ENCODE measurements at regions not wholly inside any gene's neighbourhood (a gene's known extent, or its start where the extent isn't known, plus 50 kb on each side); places are given as distances from the start of the nearest gene placed in this dataset.

GRCh38 chr6:144823131-144823530 is 538.0 kb downstream of the UTRN start:
- H3K9me3 ChIP-seq (ENCODE audit: control insufficient read depth in 1 of 2, insufficient read depth in 1 of 2, low read length in 2 of 2): no peaks in the 10 kb centered on the region
- H3K4me3 Mint-ChIP-seq: no peak overlapping the region
- H3K36me3 Mint-ChIP-seq (ENCODE audit: low read depth): peaks cover 78% of the 10 kb centered on the region
- no peak for DNase-seq
- no peak overlapping the region for H3K27ac Mint-ChIP-seq
- ChIA-PET CTCF (no interaction called here), POLR2A (no interaction called here)
- H3K9me3 Mint-ChIP-seq: no peaks in the 10 kb centered on the region
- peaks cover 48% of the 10 kb centered on the region for H3K36me3 ChIP-seq (ENCODE audit: insufficient read depth, low read length)
- TF ChIP-seq, protein P1, sequence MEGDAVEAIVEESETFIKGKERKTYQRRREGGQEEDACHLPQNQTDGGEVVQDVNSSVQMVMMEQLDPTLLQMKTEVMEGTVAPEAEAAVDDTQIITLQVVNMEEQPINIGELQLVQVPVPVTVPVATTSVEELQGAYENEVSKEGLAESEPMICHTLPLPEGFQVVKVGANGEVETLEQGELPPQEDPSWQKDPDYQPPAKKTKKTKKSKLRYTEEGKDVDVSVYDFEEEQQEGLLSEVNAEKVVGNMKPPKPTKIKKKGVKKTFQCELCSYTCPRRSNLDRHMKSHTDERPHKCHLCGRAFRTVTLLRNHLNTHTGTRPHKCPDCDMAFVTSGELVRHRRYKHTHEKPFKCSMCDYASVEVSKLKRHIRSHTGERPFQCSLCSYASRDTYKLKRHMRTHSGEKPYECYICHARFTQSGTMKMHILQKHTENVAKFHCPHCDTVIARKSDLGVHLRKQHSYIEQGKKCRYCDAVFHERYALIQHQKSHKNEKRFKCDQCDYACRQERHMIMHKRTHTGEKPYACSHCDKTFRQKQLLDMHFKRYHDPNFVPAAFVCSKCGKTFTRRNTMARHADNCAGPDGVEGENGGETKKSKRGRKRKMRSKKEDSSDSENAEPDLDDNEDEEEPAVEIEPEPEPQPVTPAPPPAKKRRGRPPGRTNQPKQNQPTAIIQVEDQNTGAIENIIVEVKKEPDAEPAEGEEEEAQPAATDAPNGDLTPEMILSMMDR (IDR thresholded peaks at IDR 0.05): no peak
- no peaks in the 10 kb centered on the region for H3K27me3 Mint-ChIP-seq
- no peaks in the 10 kb centered on the region for H3K27me3 ChIP-seq (ENCODE audit: control insufficient read depth in 1 of 2, insufficient read depth in 2 of 2, low read length in 2 of 2)
- ATAC-seq (ENCODE audit: poor library complexity): no peak
- H3K4me1 ChIP-seq (ENCODE audit: insufficient read depth, low read length): no peaks in the 10 kb centered on the region
- H3K4me3 ChIP-seq (ENCODE audit: low read length): no peak overlapping the region
- H3K27ac ChIP-seq (ENCODE audit: low read depth in 1 of 2, low read length in 2 of 2): no peak overlapping the region
- H3K4me1 Mint-ChIP-seq (ENCODE audit: low read depth): no peaks in the 10 kb centered on the region
- intact Hi-C loops (cut with DNase I, micrococcal nuclease): no loop called here

- Mint-ChIP-seq H3K27ac (no peak overlapping the region), H3K9me3 (no peaks in the 10 kb centered on the region), H3K27me3 (no peaks in the 10 kb centered on the region), H3K36me3 (ENCODE audit: low read depth) (peaks cover 78% of the 10 kb centered on the region), H3K4me1 (ENCODE audit: low read depth) (no peaks in the 10 kb centered on the region), H3K4me3 (no peak overlapping the region)
- H3K4me3 ChIP-seq (ENCODE audit: low read length): no peak overlapping the region
- H3K27me3 ChIP-seq (ENCODE audit: control insufficient read depth in 1 of 2, insufficient read depth in 2 of 2, low read length in 2 of 2): no peaks in the 10 kb centered on the region
- ChIA-PET CTCF (no interaction called here), POLR2A (no interaction called here)
- TF ChIP-seq, protein P1 (IDR thresholded peaks at IDR 0.05): no peak
- no peak overlapping the region for H3K27ac ChIP-seq (ENCODE audit: low read depth in 1 of 2, low read length in 2 of 2)
- intact Hi-C loops (cut with DNase I, micrococcal nuclease): no loop called here
- no peaks in the 10 kb centered on the region for H3K4me1 ChIP-seq (ENCODE audit: insufficient read depth, low read length)
- ATAC-seq (ENCODE audit: poor library complexity) (no peak), DNase-seq (no peak)
- H3K9me3 ChIP-seq (ENCODE audit: control insufficient read depth in 1 of 2, insufficient read depth in 1 of 2, low read length in 2 of 2): no peaks in the 10 kb centered on the region
- peaks cover 56% of the 10 kb centered on the region for H3K36me3 ChIP-seq (ENCODE audit: insufficient read depth, low read length)
These were observed 538.9 kb downstream of the UTRN start for GRCh38 chr6:144824018-144824417.

GRCh38 chr6:144834426-144835038 is 549.4 kb downstream of the UTRN start:
- Histone ChIP-seq H3K9me3 (ENCODE audit: control insufficient read depth in 1 of 2, insufficient read depth in 1 of 2, low read length in 2 of 2) (no peaks in the 10 kb centered on the region), H3K27me3 (ENCODE audit: control insufficient read depth in 1 of 2, insufficient read depth in 2 of 2, low read length in 2 of 2) (no peaks in the 10 kb centered on the region), H3K4me3 (ENCODE audit: low read length) (no peak overlapping the region), H3K36me3 (ENCODE audit: insufficient read depth, low read length) (peaks cover 66% of the 10 kb centered on the region), H3K27ac (ENCODE audit: low read depth in 1 of 2, low read length in 2 of 2) (no peak overlapping the region), H3K4me1 (ENCODE audit: insufficient read depth, low read length) (no peaks in the 10 kb centered on the region)
- TF ChIP-seq, protein P1 (IDR thresholded peaks at IDR 0.05): no peak
- H3K27ac Mint-ChIP-seq: no peak overlapping the region
- intact Hi-C loops (cut with DNase I, micrococcal nuclease): no loop called here
- DNase-seq (no peak), ATAC-seq (ENCODE audit: poor library complexity) (no peak)
- no peaks in the 10 kb centered on the region for H3K9me3 Mint-ChIP-seq
- H3K4me3 Mint-ChIP-seq: no peak overlapping the region
- H3K4me1 Mint-ChIP-seq (ENCODE audit: low read depth): no peaks in the 10 kb centered on the region
- H3K36me3 Mint-ChIP-seq (ENCODE audit: low read depth): peaks cover 80% of the 10 kb centered on the region
- no peaks in the 10 kb centered on the region for H3K27me3 Mint-ChIP-seq
- POLR2A ChIA-PET: no interaction called here
- CTCF ChIA-PET: interaction anchor here (0.8 kb wide), 1 partner anchor 13 kb away, joined by 3 read pairs; no protein-coding TSS in a partner anchor

All from CD4-positive, alpha-beta T cell (primary cell).